Spinal cord (tissue), 9 donors: ENCODE measurements at regions not wholly inside any gene's neighbourhood (a gene's known extent, or its start where the extent isn't known, plus 50 kb on each side); places are given as distances from the start of the nearest gene placed in this dataset.

Source experiments
- DNase-seq, 6 donors: peaks; one replicate each; pipeline versions ENCODE4 v3.0.0 to v3.0.0-alpha.2; 2013 to 2015; ENCODE audit warnings: low spot score in 6 of 6, low read depth in 4 of 6
- H3K27ac ChIP-seq: one replicate; pipeline ENCODE4 v1.5.1; 2013; ENCODE audit warnings: low read depth, low read length, control low read depth
- H3K27me3 ChIP-seq: one replicate; pipeline ENCODE4 v1.6.1; 2013; ENCODE audit warnings: low read length; ENCODE audit not compliant: control insufficient read depth, insufficient read depth
- H3K36me3 ChIP-seq: one replicate; pipeline ENCODE4 v1.6.1; 2013; ENCODE audit warnings: low read length; ENCODE audit not compliant: control insufficient read depth, insufficient read depth
- H3K4me1 ChIP-seq: one replicate; pipeline ENCODE4 v1.6.1; 2013; ENCODE audit warnings: low read length; ENCODE audit not compliant: control insufficient read depth, insufficient read depth
- H3K4me3 ChIP-seq: one replicate; pipeline ENCODE4 v1.5.1; 2013; ENCODE audit warnings: low read depth, low read length, control low read depth
- H3K9me3 ChIP-seq: one replicate; pipeline ENCODE4 v1.6.1; 2013; ENCODE audit warnings: low read length; ENCODE audit not compliant: control insufficient read depth, insufficient read depth
- WGBS: methylation state at CpG from one replicate; pipeline ENCODE4 v1.1.5; 2013; ENCODE audit warnings: missing lambda C conversion rate; ENCODE audit not compliant: insufficient coverage; 5-methylcytosine and 5-hydroxymethylcytosine counted together
- donor health status: healthy.

DNA sequence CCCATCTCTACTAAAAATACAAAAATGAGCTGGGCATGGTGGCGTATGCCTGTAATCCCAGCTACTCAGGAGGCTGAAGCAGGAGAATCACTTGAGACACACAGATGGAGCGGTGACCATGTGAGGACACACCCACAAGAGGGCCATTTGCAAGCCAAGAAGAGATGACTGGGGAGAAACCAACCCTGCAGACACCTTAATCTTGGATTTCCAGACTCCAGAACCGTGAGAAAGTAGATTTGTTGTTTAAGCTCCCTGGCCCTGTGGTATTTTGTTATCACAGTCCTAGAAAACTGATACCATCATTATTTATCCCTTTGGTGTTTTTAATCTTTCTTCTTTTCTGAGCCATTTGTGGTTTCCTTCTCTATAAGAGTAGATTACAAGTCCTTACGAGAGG is 88.6 kb upstream of the ID2 start:
- peaks cover 10% of the 10 kb centered on the region for H3K4me1 ChIP-seq
- 98% methylated on average over 3 of the region's 4 CpGs for WGBS
- H3K9me3 ChIP-seq, result no peaks in the 10 kb centered on the region
- no peaks in the 10 kb centered on the region for H3K36me3 ChIP-seq
- DNase-seq, result no peak
- peaks cover 2% of the 10 kb centered on the region for H3K27me3 ChIP-seq
- no peak overlapping the region for H3K27ac ChIP-seq
- H3K4me3 ChIP-seq, result no peak overlapping the region

- H3K27ac ChIP-seq, result no peak overlapping the region
- 80% methylated on average over 18 of the region's 18 CpGs for WGBS
- peaks cover 2% of the 10 kb centered on the region for H3K27me3 ChIP-seq
- H3K9me3 ChIP-seq, result no peaks in the 10 kb centered on the region
- peaks cover 10% of the 10 kb centered on the region for H3K4me1 ChIP-seq
- H3K36me3 ChIP-seq, result no peaks in the 10 kb centered on the region
- DNase-seq, result no peak
- H3K4me3 ChIP-seq, result no peak overlapping the region
These were observed 87.0 kb upstream of the ID2 start for GRCh38 chr2:8594731-8595427.

GRCh38 chr2:8595428-8595805 is 86.4 kb upstream of the ID2 start:
- Histone ChIP-seq H3K4me3 (no peak overlapping the region), H3K27ac (no peak overlapping the region), H3K4me1 (peaks cover 10% of the 10 kb centered on the region), H3K9me3 (no peaks in the 10 kb centered on the region), H3K36me3 (no peaks in the 10 kb centered on the region), H3K27me3 (peaks cover 2% of the 10 kb centered on the region)
- WGBS, result 94% methylated on average over 12 of the region's 12 CpGs
- DNase-seq, result no peak

- Histone ChIP-seq H3K27me3 (peaks cover 2% of the 10 kb centered on the region), H3K4me1 (peaks cover 10% of the 10 kb centered on the region), H3K9me3 (no peaks in the 10 kb centered on the region), H3K4me3 (no peak overlapping the region), H3K27ac (no peak overlapping the region), H3K36me3 (no peaks in the 10 kb centered on the region)
- 82% methylated on average over 27 of the region's 27 CpGs for WGBS
- DNase-seq, result no peak
These were observed 85.8 kb upstream of the ID2 start for GRCh38 chr2:8595811-8596600.

DNA sequence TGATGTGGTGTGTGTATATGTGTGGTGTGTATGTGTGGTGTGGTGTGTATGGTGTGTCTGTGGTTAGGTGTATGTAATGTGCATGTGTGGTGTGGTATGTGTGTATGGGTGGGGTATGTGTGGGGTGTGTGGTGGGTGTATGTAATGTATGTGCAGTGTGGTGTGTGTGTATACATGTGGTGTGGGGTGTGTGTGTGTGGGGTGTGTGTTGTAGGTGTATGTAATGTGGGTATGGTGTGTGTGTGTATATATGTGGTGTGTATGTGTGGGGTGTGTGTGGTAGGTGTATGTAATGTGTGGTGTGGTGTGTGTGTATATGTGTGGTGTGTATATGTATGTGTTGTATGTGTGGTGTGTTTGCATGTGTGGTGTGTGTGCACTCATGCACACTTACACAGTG is 84.8 kb upstream of the ID2 start:
- H3K4me3 ChIP-seq, result no peak overlapping the region
- peaks cover 2% of the 10 kb centered on the region for H3K27me3 ChIP-seq
- no peaks in the 10 kb centered on the region for H3K9me3 ChIP-seq
- H3K4me1 ChIP-seq, result peaks cover 10% of the 10 kb centered on the region
- H3K27ac ChIP-seq, result no peak overlapping the region
- DNase-seq, result no peak
- no peaks in the 10 kb centered on the region for H3K36me3 ChIP-seq

GRCh38 chr2:8597559-8598225 is 84.2 kb upstream of the ID2 start:
- H3K27ac ChIP-seq, result no peak overlapping the region
- no peak overlapping the region for H3K4me3 ChIP-seq
- no peaks in the 10 kb centered on the region for H3K36me3 ChIP-seq
- peaks cover 10% of the 10 kb centered on the region for H3K4me1 ChIP-seq
- 92% methylated on average over 7 of the region's 8 CpGs for WGBS
- no peak for DNase-seq
- H3K9me3 ChIP-seq, result no peaks in the 10 kb centered on the region
- H3K27me3 ChIP-seq, result peaks cover 2% of the 10 kb centered on the region

DNA sequence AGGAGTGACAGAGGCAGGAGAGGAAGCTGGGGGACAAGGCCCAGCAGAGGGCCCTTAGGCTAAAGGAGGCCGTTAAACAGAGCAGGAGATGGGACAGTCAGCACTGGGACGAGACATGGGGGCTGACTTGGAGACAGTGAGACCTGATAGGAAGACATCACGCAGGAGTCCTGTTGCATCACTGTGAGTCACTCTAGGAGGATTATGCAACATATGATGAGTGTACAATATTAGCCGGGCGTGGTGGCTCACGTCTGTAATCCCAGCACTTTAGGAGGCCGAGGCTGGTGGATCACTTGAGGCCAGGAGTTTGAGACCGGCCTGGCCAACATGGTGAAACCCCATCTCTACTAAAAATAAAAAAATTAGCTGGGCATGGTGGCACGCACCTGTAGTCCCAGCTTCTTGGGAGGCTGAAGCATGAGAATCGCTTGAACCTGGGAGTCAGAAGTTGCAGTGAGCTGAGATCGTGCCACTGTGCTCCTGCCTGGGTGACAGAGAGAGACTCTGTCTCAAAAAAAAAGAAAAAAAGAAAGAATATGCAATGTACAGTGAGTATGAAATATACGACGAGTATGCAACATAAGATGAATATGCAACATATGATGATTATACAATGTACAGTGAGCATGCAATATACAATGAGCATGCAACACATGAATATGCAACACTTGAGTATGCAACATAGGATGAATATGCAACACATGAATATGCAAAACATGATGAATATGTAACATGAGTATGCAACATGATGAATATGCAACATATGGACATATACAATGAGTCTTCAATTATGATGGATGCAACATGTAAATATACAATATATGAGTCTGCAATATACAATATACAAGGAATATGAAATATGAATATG is 83.3 kb upstream of the ID2 start:
- Histone ChIP-seq H3K9me3 (no peaks in the 10 kb centered on the region), H3K27ac (no peak overlapping the region), H3K4me1 (peaks cover 10% of the 10 kb centered on the region), H3K36me3 (no peaks in the 10 kb centered on the region), H3K4me3 (no peak overlapping the region), H3K27me3 (peaks cover 2% of the 10 kb centered on the region)
- no peak for DNase-seq
- 95% methylated on average over 9 of the region's 13 CpGs for WGBS

GRCh38 chr2:8599421-8600242 is 82.2 kb upstream of the ID2 start:
- Histone ChIP-seq H3K4me3 (no peak overlapping the region), H3K36me3 (no peaks in the 10 kb centered on the region), H3K4me1 (peaks cover 10% of the 10 kb centered on the region), H3K27me3 (peaks cover 2% of the 10 kb centered on the region), H3K9me3 (no peaks in the 10 kb centered on the region), H3K27ac (no peak overlapping the region)
- 84% methylated on average over 24 of the region's 24 CpGs for WGBS
- no peak for DNase-seq

GRCh38 chr2:8600456-8600855 is 81.4 kb upstream of the ID2 start:
- H3K4me1 ChIP-seq, result peaks cover 10% of the 10 kb centered on the region
- H3K9me3 ChIP-seq, result no peaks in the 10 kb centered on the region
- WGBS, result over 99% methylated on average over 14 of the region's 14 CpGs
- peaks cover 2% of the 10 kb centered on the region for H3K27me3 ChIP-seq
- H3K27ac ChIP-seq, result no peak overlapping the region
- H3K4me3 ChIP-seq, result no peak overlapping the region
- H3K36me3 ChIP-seq, result no peaks in the 10 kb centered on the region
- DNase-seq, result no peak
